GM23338 (cell line): ENCODE measurements at regions not wholly inside any gene's neighbourhood (a gene's known extent, or its start where the extent isn't known, plus 50 kb on each side); places are given as distances from the start of the nearest gene placed in this dataset.

ENCODE experiments used
- ATAC-seq: fragments of 200-7000 bp; cut with Tn5 transposase; 3 replicates; pipeline ENCODE4 v1.9.1; 2020
- DNase-seq: peaks from one replicate; pipeline ENCODE4 v3.0.0-alpha.2; 2015; ENCODE audit warnings: low spot score
- H2AFZ ChIP-seq: fragments of 200-600 bp; sonication (generic); 2 replicates; pipeline ENCODE4 v1.8.0; 2016; ENCODE audit warnings: antibody characterized with exemption, mild to moderate bottlenecking, moderate library complexity
- H3F3A ChIP-seq: fragments of 200-600 bp; sonication (generic); replicated peaks from 2 replicates; pipeline ENCODE4 v1.8.0; 2017; ENCODE audit warnings: antibody characterized with exemption, mixed run types, low read depth
- H3K27ac ChIP-seq: fragments of 200-600 bp; sonication (generic); 2 replicates; pipeline ENCODE4 v1.6.1; 2016; ENCODE audit warnings: low read depth
- H3K27me3 ChIP-seq: fragments of 200-600 bp; sonication (generic); 2 replicates; pipeline ENCODE4 v1.8.0; 2016; ENCODE audit warnings: mild to moderate bottlenecking, mixed run types, moderate library complexity; ENCODE audit not compliant: insufficient read depth
- H3K36me3 ChIP-seq: fragments of 200-600 bp; sonication (generic); 2 replicates; pipeline ENCODE4 v1.8.0; 2016; ENCODE audit warnings: mild to moderate bottlenecking; ENCODE audit not compliant: insufficient read depth
- H3K4me1 ChIP-seq: fragments of 200-600 bp; sonication (generic); 2 replicates; pipeline ENCODE4 v1.8.0; 2016; ENCODE audit warnings: mild to moderate bottlenecking, moderate library complexity; ENCODE audit not compliant: insufficient read depth
- H3K4me2 ChIP-seq: fragments of 200-600 bp; sonication (generic); 2 replicates; pipeline ENCODE4 v1.7.1; 2017; ENCODE audit warnings: mixed run types
- H3K4me3 ChIP-seq: fragments of 200-600 bp; sonication (generic); 2 replicates; pipeline ENCODE4 v1.6.1; 2016; ENCODE audit warnings: mixed run types
- H3K79me2 ChIP-seq: fragments of 200-600 bp; sonication (generic); replicated peaks from 2 replicates; pipeline ENCODE4 v1.8.0; 2017; ENCODE audit warnings: mild to moderate bottlenecking; ENCODE audit not compliant: insufficient read depth
- H3K9me2 ChIP-seq: fragments of 200-600 bp; sonication (generic); 2 replicates; pipeline ENCODE4 v1.8.0; 2017; ENCODE audit not compliant: insufficient read depth
- H4K20me1 ChIP-seq: fragments of 200-600 bp; sonication (generic); replicated peaks from 2 replicates; pipeline ENCODE4 v1.8.0; 2017; ENCODE audit warnings: mild to moderate bottlenecking; ENCODE audit not compliant: insufficient read depth
- H3K27ac Mint-ChIP-seq: 2 replicates; pipeline ENCODE4 v1.8.0; 2020; ENCODE audit warnings: inconsistent platforms, mild to moderate bottlenecking, moderate library complexity, mixed read lengths
- H3K27me3 Mint-ChIP-seq: 3 replicates; pipeline ENCODE4 v1.8.0; 2022; ENCODE audit warnings: low read depth, mild to moderate bottlenecking, moderate library complexity, mixed read lengths, inconsistent platforms; ENCODE audit not compliant: insufficient read depth, poor library complexity
- H3K36me3 Mint-ChIP-seq: 3 replicates; pipeline ENCODE4 v1.8.0; 2021; ENCODE audit warnings: low read depth, mild to moderate bottlenecking, inconsistent platforms, moderate library complexity, mixed read lengths
- H3K4me1 Mint-ChIP-seq: 3 replicates; pipeline ENCODE4 v1.8.0; 2020; ENCODE audit warnings: mild to moderate bottlenecking, inconsistent platforms, mixed read lengths
- H3K4me3 Mint-ChIP-seq: 3 replicates; pipeline ENCODE4 v1.8.0; 2021; ENCODE audit warnings: moderate library complexity, mild to moderate bottlenecking, inconsistent platforms, mixed read lengths
- H3K9me3 Mint-ChIP-seq: 3 replicates; pipeline ENCODE4 v1.8.0; 2020; ENCODE audit warnings: moderate library complexity, mild to moderate bottlenecking, inconsistent platforms, mixed read lengths
- CREB1 ChIP-seq: fragments of 250-450 bp; sonication (Bioruptor Pico); IDR thresholded peaks from 2 replicates; pipeline ENCODE4 v1.5.0; 2020; ENCODE audit warnings: low read depth, mild to moderate bottlenecking, moderate library complexity
- CTCF ChIP-seq, 2 experiments: fragments of 200-600 bp in 1 of 2; sonication (generic) in 1 of 2; conservative IDR thresholded peaks; 2 replicates each; pipeline versions ENCODE4 v1.5.1 to v1.6.1; 2016 to 2017; ENCODE audit warnings: antibody characterized with exemption in 2 of 2, low read depth in 2 of 2, mild to moderate bottlenecking in 2 of 2, moderate library complexity in 1 of 2
- ETS1 ChIP-seq: IDR thresholded peaks from 2 replicates; pipeline ENCODE4 v1.6.1; 2016; ENCODE audit warnings: antibody characterized with exemption
- EZH2 ChIP-seq: fragments of 200-600 bp; sonication (generic); IDR thresholded peaks from one replicate; pipeline ENCODE4 v1.8.0; 2017; ENCODE audit warnings: antibody characterized with exemption, mild to moderate bottlenecking, low read depth; ENCODE audit not compliant: unreplicated experiment
- EZH2phosphoT487 ChIP-seq: fragments of 200-600 bp; sonication (generic); IDR thresholded peaks from one replicate; pipeline ENCODE4 v1.8.1; 2018; ENCODE audit warnings: antibody characterized with exemption; ENCODE audit not compliant: unreplicated experiment
- NANOG ChIP-seq: IDR thresholded peaks from 2 replicates; pipeline ENCODE4 v1.6.1; 2016; ENCODE audit warnings: antibody characterized with exemption, borderline replicate concordance
- POLR2AphosphoS5 ChIP-seq: IDR thresholded peaks from 2 replicates; pipeline ENCODE4 v1.6.1; 2016; ENCODE audit warnings: antibody characterized with exemption, low read depth
- REST ChIP-seq: IDR thresholded peaks from one replicate; pipeline ENCODE4 v1.6.1; 2018; ENCODE audit warnings: antibody characterized with exemption; ENCODE audit not compliant: unreplicated experiment
- ZNF114 ChIP-seq: fragments of 250-450 bp; sonication (Bioruptor Pico); IDR thresholded peaks from 2 replicates; pipeline ENCODE4 v1.5.0; 2020; ENCODE audit warnings: mild to moderate bottlenecking, moderate library complexity
- ZNF462 ChIP-seq: fragments of 250-450 bp; sonication (Bioruptor Pico); IDR thresholded peaks from 2 replicates; pipeline ENCODE4 v1.5.0; 2020; ENCODE audit warnings: mild to moderate bottlenecking, moderate library complexity

- no peak overlapping the region for H2AFZ ChIP-seq
- no peaks in the 10 kb centered on the region for H3K4me1 ChIP-seq
- TF ChIP-seq ZNF462: no peak
- no peak for TF ChIP-seq CREB1
Measured at GRCh38 chr9:88623698-88624097, 88.7 kb downstream of the NXNL2 start.

GRCh38 chr9:88628114-88628513 is 93.1 kb downstream of the NXNL2 start:
- H3K4me1 Mint-ChIP-seq: no peaks in the 10 kb centered on the region
- Histone ChIP-seq H3K27ac (no peak overlapping the region), H4K20me1 (no peaks in the 10 kb centered on the region), H3K36me3 (no peaks in the 10 kb centered on the region), H2AFZ (no peak overlapping the region), H3K79me2 (no peaks in the 10 kb centered on the region), H3K9me2 (no peaks in the 10 kb centered on the region), H3K4me2 (no peak overlapping the region), H3F3A (no peaks in the 10 kb centered on the region), H3K27me3 (no peaks in the 10 kb centered on the region), H3K4me1 (no peaks in the 10 kb centered on the region), H3K4me3 (no peak overlapping the region)
- peaks cover 20% of the 10 kb centered on the region; the same call in 2 of the 3 replicates for H3K36me3 Mint-ChIP-seq
- no peak for DNase-seq
- H3K9me3 Mint-ChIP-seq: peaks cover 51% of the 10 kb centered on the region
- no peak for ATAC-seq
- H3K27me3 Mint-ChIP-seq: peaks cover 4% of the 10 kb centered on the region
- no peak overlapping the region for H3K4me3 Mint-ChIP-seq
- no peak overlapping the region for H3K27ac Mint-ChIP-seq
- no peak for TF ChIP-seq ZNF114 (CRISPR knock-in tag)
- TF ChIP-seq CTCF (conservative IDR thresholded peaks at IDR 0.05; ENCODE audit: low read depth in 2 of 2): no peak
- no peak for TF ChIP-seq EZH2
- no peak for TF ChIP-seq REST
- TF ChIP-seq ETS1: no peak
- no peak for TF ChIP-seq POLR2AphosphoS5
- TF ChIP-seq NANOG: no peak
- TF ChIP-seq CREB1: no peak
- no peak for TF ChIP-seq EZH2phosphoT487

More at GRCh38 chr9:88623698-88624097, 88.7 kb downstream of the NXNL2 start:
- H3K9me3 Mint-ChIP-seq: peaks cover 37% of the 10 kb centered on the region
- DNase-seq (no peak), ATAC-seq (no peak)
- H3K4me3 Mint-ChIP-seq: no peak overlapping the region
- no peak overlapping the region for H3K4me3 ChIP-seq
- H3K9me2 ChIP-seq: no peaks in the 10 kb centered on the region; the same call in 1 of the 2 replicates
- no peak overlapping the region for H3K4me2 ChIP-seq
- peaks cover 15% of the 10 kb centered on the region; the same call in 2 of the 3 replicates for H3K36me3 Mint-ChIP-seq
- H3K36me3 ChIP-seq: no peaks in the 10 kb centered on the region
- no peak overlapping the region for H3K27ac Mint-ChIP-seq
- peaks cover 2% of the 10 kb centered on the region for H3K27me3 Mint-ChIP-seq
- no peaks in the 10 kb centered on the region for H3F3A ChIP-seq
- no peaks in the 10 kb centered on the region for H3K4me1 Mint-ChIP-seq
- no peaks in the 10 kb centered on the region for H3K79me2 ChIP-seq
- H4K20me1 ChIP-seq: no peaks in the 10 kb centered on the region
- no peak overlapping the region for H3K27ac ChIP-seq
- no peaks in the 10 kb centered on the region for H3K27me3 ChIP-seq
